Natural killer cell treated with Interleukin-12 subunit alpha and Interleukin-12 subunit beta and Interleukin-15 and Interleukin-18, amount 100 ng/mL, for 72 hours (primary cell): ENCODE measurements at regions not wholly inside any gene's neighbourhood (a gene's known extent, or its start where the extent isn't known, plus 50 kb on each side); places are given as distances from the start of the nearest gene placed in this dataset.
A peak's percentile ranks its signal among the peaks of the same experiment; 100 is the strongest.
"Not testable (repeated sequence)": the region's sequence is repeated elsewhere in the genome, so short reads cannot be mapped to it uniquely, and the experiment has no call there.

Source experiments
- ATAC-seq, 2 donors: fragments of 150-1000 bp; cut with Tn5 transposase in 1 of 2; sonication (Bioruptor Pico), chemical (Tn5 transposase) in 1 of 2; 2 replicates each; pipeline ENCODE4 v1.10.0; 2021
- DNase-seq: peaks from one replicate; pipeline ENCODE4 v3.0.0; 2022; ENCODE audit warnings: low spot score
- H3K27ac Mint-ChIP-seq, 2 donors: 1 replicate in 1 of 2; 2 replicates in 1 of 2; pipeline ENCODE4 v1.8.0; 2022; ENCODE audit warnings: mixed read lengths in 2 of 2, mild to moderate bottlenecking in 1 of 2, moderate library complexity in 1 of 2
- H3K27me3 Mint-ChIP-seq, 2 donors: 1 replicate in 1 of 2; 2 replicates in 1 of 2; pipeline ENCODE4 v1.8.0; 2022; ENCODE audit warnings: mixed read lengths in 2 of 2
- H3K36me3 Mint-ChIP-seq: one replicate; pipeline ENCODE4 v1.8.0; 2022; ENCODE audit warnings: mixed read lengths
- H3K4me1 Mint-ChIP-seq, 2 donors: 1 replicate in 1 of 2; 2 replicates in 1 of 2; pipeline ENCODE4 v1.8.0; 2022; ENCODE audit warnings: low read depth in 2 of 2, mixed read lengths in 2 of 2, mild to moderate bottlenecking in 1 of 2
- H3K4me3 Mint-ChIP-seq: one replicate; pipeline ENCODE4 v1.8.0; 2022; ENCODE audit warnings: mixed read lengths
- H3K9me3 Mint-ChIP-seq: 2 replicates; pipeline ENCODE4 v1.8.0; 2022; ENCODE audit warnings: mixed read lengths

GRCh38 chr12:124126950-124127655 lies 154.1 kb downstream of the ZNF664 start:
- ATAC-seq (peak in 1 of 2 donors; percentile 31), DNase-seq (no peak)
- no peaks in the 10 kb centered on the region for H3K4me1 Mint-ChIP-seq
- no peak overlapping the region for H3K4me3 Mint-ChIP-seq
- H3K36me3 Mint-ChIP-seq: no peaks in the 10 kb centered on the region
- no peak overlapping the region for H3K27ac Mint-ChIP-seq
- no peaks in the 10 kb centered on the region for H3K9me3 Mint-ChIP-seq
- peaks cover 0 to 3% of the 10 kb centered on the region in 2 donors for H3K27me3 Mint-ChIP-seq

- Mint-ChIP-seq H3K27me3 (peaks cover 0 to 3% of the 10 kb centered on the region in 2 donors), H3K27ac (no peak overlapping the region), H3K9me3 (no peaks in the 10 kb centered on the region), H3K36me3 (no peaks in the 10 kb centered on the region), H3K4me1 (no peaks in the 10 kb centered on the region), H3K4me3 (no peak overlapping the region)
- ATAC-seq (no peak), DNase-seq (no peak)
Observed at GRCh38 chr12:124129132-124129531, 156.1 kb downstream of the ZNF664 start.

GRCh38 chr12:124130691-124131591 lies 157.9 kb downstream of the ZNF664 start:
- Mint-ChIP-seq H3K4me3 (no peak overlapping the region), H3K9me3 (no peaks in the 10 kb centered on the region), H3K27me3 (peaks cover 0 to 3% of the 10 kb centered on the region in 2 donors), H3K4me1 (no peaks in the 10 kb centered on the region), H3K36me3 (no peaks in the 10 kb centered on the region), H3K27ac (no peak overlapping the region)
- no peak for ATAC-seq
- DNase-seq: no peak

- Mint-ChIP-seq H3K27me3 (peaks cover 0 to 4% of the 10 kb centered on the region in 2 donors), H3K4me3 (no peak overlapping the region), H3K9me3 (no peaks in the 10 kb centered on the region), H3K36me3 (no peaks in the 10 kb centered on the region), H3K27ac (no peak overlapping the region), H3K4me1 (no peaks in the 10 kb centered on the region)
- DNase-seq (no peak), ATAC-seq (no peak)
Observed at GRCh38 chr12:124131659-124132058, 158.6 kb downstream of the ZNF664 start.

GRCh38 chr12:124132530-124132929 lies 159.5 kb downstream of the ZNF664 start:
- no peak for DNase-seq
- no peak for ATAC-seq
- Mint-ChIP-seq H3K4me3 (no peak overlapping the region), H3K27me3 (peaks cover 0 to 6% of the 10 kb centered on the region in 2 donors), H3K27ac (no peak overlapping the region), H3K9me3 (no peaks in the 10 kb centered on the region), H3K36me3 (no peaks in the 10 kb centered on the region), H3K4me1 (no peaks in the 10 kb centered on the region)

GRCh38 chr12:124136796-124137195 lies 158.1 kb upstream of the RFLNA start:
- DNase-seq (no peak), ATAC-seq (no peak)
- Mint-ChIP-seq H3K4me3 (no peak overlapping the region), H3K36me3 (peaks cover 10% of the 10 kb centered on the region), H3K27ac (no peak overlapping the region), H3K27me3 (peaks cover 23 to 28% of the 10 kb centered on the region in 2 donors), H3K4me1 (no peaks in the 10 kb centered on the region), H3K9me3 (peaks cover 3% of the 10 kb centered on the region)

- DNase-seq (no peak), ATAC-seq (no peak)
- no peak overlapping the region for H3K27ac Mint-ChIP-seq
- H3K4me3 Mint-ChIP-seq: no peak overlapping the region
- H3K36me3 Mint-ChIP-seq: peaks cover 17% of the 10 kb centered on the region
- H3K9me3 Mint-ChIP-seq: peaks cover 3% of the 10 kb centered on the region
- no peaks in the 10 kb centered on the region for H3K4me1 Mint-ChIP-seq
- H3K27me3 Mint-ChIP-seq: peaks cover 25 to 60% of the 10 kb centered on the region in 2 donors
Observed at GRCh38 chr12:124140944-124141486, 153.9 kb upstream of the RFLNA start.

GRCh38 chr12:124141611-124142010 lies 153.3 kb upstream of the RFLNA start:
- not testable (repeated sequence) for ATAC-seq, H3K4me1 Mint-ChIP-seq, H3K27ac Mint-ChIP-seq, H3K9me3 Mint-ChIP-seq, H3K4me3 Mint-ChIP-seq, DNase-seq
- Mint-ChIP-seq H3K27me3 (peaks cover 25 to 60% of the 10 kb centered on the region in 2 donors), H3K36me3 (peaks cover 17% of the 10 kb centered on the region)

- Mint-ChIP-seq H3K4me1 (no peaks in the 10 kb centered on the region), H3K9me3 (peaks cover 3% of the 10 kb centered on the region), H3K4me3 (no peak overlapping the region), H3K36me3 (peaks cover 17% of the 10 kb centered on the region), H3K27me3 (peaks cover 23 to 60% of the 10 kb centered on the region in 2 donors), H3K27ac (no peak overlapping the region)
- ATAC-seq (no peak), DNase-seq (no peak)
Observed at GRCh38 chr12:124142395-124143035, 152.4 kb upstream of the RFLNA start.

GRCh38 chr12:124143726-124144125 lies 151.2 kb upstream of the RFLNA start:
- no peak for DNase-seq
- H3K27ac Mint-ChIP-seq: no peak overlapping the region
- peaks cover 18 to 52% of the 10 kb centered on the region in 2 donors for H3K27me3 Mint-ChIP-seq

GRCh38 chr12:124144531-124145194 lies 150.2 kb upstream of the RFLNA start:
- H3K9me3 Mint-ChIP-seq: no peaks in the 10 kb centered on the region
- ATAC-seq: no peak
- no peak for DNase-seq
- peaks cover 18 to 48% of the 10 kb centered on the region in 2 donors for H3K27me3 Mint-ChIP-seq
- no peak overlapping the region for H3K27ac Mint-ChIP-seq
- H3K4me1 Mint-ChIP-seq: no peaks in the 10 kb centered on the region
- H3K4me3 Mint-ChIP-seq: no peak overlapping the region
- H3K36me3 Mint-ChIP-seq: peaks cover 11% of the 10 kb centered on the region

More at GRCh38 chr12:124143726-124144125, 151.2 kb upstream of the RFLNA start:
- no peak for ATAC-seq
- Mint-ChIP-seq H3K36me3 (peaks cover 11% of the 10 kb centered on the region), H3K4me1 (no peaks in the 10 kb centered on the region), H3K4me3 (no peak overlapping the region), H3K9me3 (no peaks in the 10 kb centered on the region)

- peaks cover 4% of the 10 kb centered on the region for H3K36me3 Mint-ChIP-seq
- H3K27ac Mint-ChIP-seq: no peak overlapping the region
- ATAC-seq: no peak
- H3K4me1 Mint-ChIP-seq: no peaks in the 10 kb centered on the region
- no peak for DNase-seq
- peaks cover 4 to 32% of the 10 kb centered on the region in 2 donors for H3K27me3 Mint-ChIP-seq
- no peak overlapping the region for H3K4me3 Mint-ChIP-seq
- H3K9me3 Mint-ChIP-seq: no peaks in the 10 kb centered on the region
Observed at GRCh38 chr12:124147027-124147426, 147.9 kb upstream of the RFLNA start.

- Mint-ChIP-seq H3K36me3 (no peaks in the 10 kb centered on the region), H3K4me3 (no peak overlapping the region), H3K4me1 (no peaks in the 10 kb centered on the region), H3K9me3 (no peaks in the 10 kb centered on the region), H3K27ac (no peak overlapping the region), H3K27me3 (peaks cover 3 to 31% of the 10 kb centered on the region in 2 donors)
- ATAC-seq (no peak), DNase-seq (no peak)
Observed at GRCh38 chr12:124147575-124147974, 147.3 kb upstream of the RFLNA start.
